ENCODE measurements at regions not wholly inside any gene's neighbourhood (a gene's known extent, or its start where the extent isn't known, plus 50 kb on each side); places are given as distances from the start of the nearest gene placed in this dataset.
"Not testable (repeated sequence)": the region's sequence is repeated elsewhere in the genome, so short reads cannot be mapped to it uniquely, and the experiment has no call there.

- no peak for TF ChIP-seq CTCF (IDR thresholded peaks at IDR 0.05; ENCODE audit: insufficient read depth, low read depth, low read length, missing control alignments)
- no peak overlapping the region for H3K4me3 ChIP-seq (ENCODE audit: low read depth, low read length)
- DNase-seq (ENCODE audit: low read depth), result no peak
Observed at GRCh38 chr7:79528421-79528820, 75.0 kb upstream of the MAGI2 start.

- no peak overlapping the region for H3K4me3 ChIP-seq (ENCODE audit: low read depth, low read length)
- no peak for DNase-seq (ENCODE audit: low read depth)
- TF ChIP-seq CTCF (IDR thresholded peaks at IDR 0.05; ENCODE audit: insufficient read depth, low read depth, low read length, missing control alignments), result no peak
Observed at GRCh38 chr7:79524048-79524447, 70.6 kb upstream of the MAGI2 start.

- DNase-seq (ENCODE audit: low read depth), result no peak
- no peak for TF ChIP-seq CTCF (IDR thresholded peaks at IDR 0.05; ENCODE audit: insufficient read depth, low read depth, low read length, missing control alignments)
Observed at GRCh38 chr7:79523436-79523835, 70.0 kb upstream of the MAGI2 start.

GRCh38 chr7:79520543-79520942, 67.1 kb upstream of the MAGI2 start:
- TF ChIP-seq CTCF (IDR thresholded peaks at IDR 0.05; ENCODE audit: insufficient read depth, low read depth, low read length, missing control alignments), result no peak
- DNase-seq (ENCODE audit: low read depth), result no peak
- no peak overlapping the region for H3K4me3 ChIP-seq (ENCODE audit: low read depth, low read length)

More at GRCh38 chr7:79523436-79523835, 70.0 kb upstream of the MAGI2 start:
- H3K4me3 ChIP-seq (ENCODE audit: low read depth, low read length), result no peak overlapping the region

GRCh38 chr7:79515358-79515757, 61.9 kb upstream of the MAGI2 start:
- DNase-seq (ENCODE audit: low read depth), result no peak
- no peak overlapping the region for H3K4me3 ChIP-seq (ENCODE audit: low read depth, low read length)
- no peak for TF ChIP-seq CTCF (IDR thresholded peaks at IDR 0.05; ENCODE audit: insufficient read depth, low read depth, low read length, missing control alignments)

GRCh38 chr7:79513261-79513660, 59.8 kb upstream of the MAGI2 start:
- no peak for TF ChIP-seq CTCF (IDR thresholded peaks at IDR 0.05; ENCODE audit: insufficient read depth, low read depth, low read length, missing control alignments)
- no peak for DNase-seq (ENCODE audit: low read depth)
- H3K4me3 ChIP-seq (ENCODE audit: low read depth, low read length), result no peak overlapping the region

GRCh38 chr7:79512261-79512660, 58.8 kb upstream of the MAGI2 start:
- DNase-seq (ENCODE audit: low read depth), result no peak
- H3K4me3 ChIP-seq (ENCODE audit: low read depth, low read length), result no peak overlapping the region
- no peak for TF ChIP-seq CTCF (IDR thresholded peaks at IDR 0.05; ENCODE audit: insufficient read depth, low read depth, low read length, missing control alignments)

- H3K4me3 ChIP-seq (ENCODE audit: low read depth, low read length); DNase-seq (ENCODE audit: low read depth): not testable (repeated sequence)
Observed at GRCh38 chr7:79511056-79511455, 57.6 kb upstream of the MAGI2 start.

Data from GM12865 (cell line).